Embryonic facial prominence (tissue), 1 donor: ENCODE measurements at regions not wholly inside any gene's neighbourhood (a gene's known extent, or its start where the extent isn't known, plus 50 kb on each side); places are given as distances from the start of the nearest gene placed in this dataset.
"Not testable (repeated sequence)": the region's sequence is repeated elsewhere in the genome, so short reads cannot be mapped to it uniquely, and the experiment has no call there.

Source experiments
- DNase-seq: peaks from one replicate; pipeline ENCODE4 v3.0.0-alpha.2; 2016; ENCODE audit errors: extremely low spot score

- no peak for DNase-seq
These were observed 467.8 kb downstream of the PCDH7 start for GRCh38 chr4:31187979-31188378.

- no peak for DNase-seq
These were observed 469.8 kb downstream of the PCDH7 start for GRCh38 chr4:31189938-31190337.

GRCh38 chr4:31190671-31191070 lies 470.5 kb downstream of the PCDH7 start:
- no peak for DNase-seq

- no peak for DNase-seq
These were observed 472.2 kb downstream of the PCDH7 start for GRCh38 chr4:31192341-31192740.

- no peak for DNase-seq
These were observed 473.4 kb downstream of the PCDH7 start for GRCh38 chr4:31193521-31193920.

- DNase-seq, result no peak
These were observed 474.7 kb downstream of the PCDH7 start for GRCh38 chr4:31194823-31195222.

GRCh38 chr4:31199644-31200043 lies 479.5 kb downstream of the PCDH7 start:
- no peak for DNase-seq

- not testable (repeated sequence) for DNase-seq
These were observed 481.9 kb downstream of the PCDH7 start for GRCh38 chr4:31202054-31202453.

GRCh38 chr4:31204874-31205273 lies 484.7 kb downstream of the PCDH7 start:
- DNase-seq, result no peak

GRCh38 chr4:31220921-31221320 lies 500.8 kb downstream of the PCDH7 start:
- no peak for DNase-seq

- no peak for DNase-seq
These were observed 507.9 kb downstream of the PCDH7 start for GRCh38 chr4:31228068-31228467.

- no peak for DNase-seq
These were observed 510.4 kb downstream of the PCDH7 start for GRCh38 chr4:31230594-31230993.

- DNase-seq, result no peak
These were observed 514.3 kb downstream of the PCDH7 start for GRCh38 chr4:31234494-31234893.

- no peak for DNase-seq
These were observed 514.7 kb downstream of the PCDH7 start for GRCh38 chr4:31234901-31235300.

- DNase-seq, result no peak
These were observed 516.0 kb downstream of the PCDH7 start for GRCh38 chr4:31236020-31236638.

- no peak for DNase-seq
These were observed 516.5 kb downstream of the PCDH7 start for GRCh38 chr4:31236639-31237173.

GRCh38 chr4:31237233-31237632 lies 517.1 kb downstream of the PCDH7 start:
- DNase-seq, result no peak

- DNase-seq, result no peak
These were observed 519.7 kb downstream of the PCDH7 start for GRCh38 chr4:31239886-31240285.

- no peak for DNase-seq
These were observed 521.4 kb downstream of the PCDH7 start for GRCh38 chr4:31241504-31242106.

GRCh38 chr4:31246856-31247255 lies 526.7 kb downstream of the PCDH7 start:
- DNase-seq, result no peak

- no peak for DNase-seq
These were observed 539.0 kb downstream of the PCDH7 start for GRCh38 chr4:31259119-31259518.

GRCh38 chr4:31261632-31262031 lies 541.5 kb downstream of the PCDH7 start:
- no peak for DNase-seq

- not testable (repeated sequence) for DNase-seq
These were observed 545.9 kb downstream of the PCDH7 start for GRCh38 chr4:31266094-31266493.
